ENCODE measurements at regions not wholly inside any gene's neighbourhood (a gene's known extent, or its start where the extent isn't known, plus 50 kb on each side); places are given as distances from the start of the nearest gene placed in this dataset.

- no peak for TF ChIP-seq POLR2A (IDR thresholded peaks at IDR 0.05)
- TF ChIP-seq CTCF (IDR thresholded peaks at IDR 0.05): no peak
These were observed 416.5 kb upstream of the ZEB2 start for GRCh38 chr2:144936442-144936841.
